B cell (primary cell): ENCODE measurements at regions not wholly inside any gene's neighbourhood (a gene's known extent, or its start where the extent isn't known, plus 50 kb on each side); places are given as distances from the start of the nearest gene placed in this dataset.

Experiments used
- ATAC-seq: fragments of 200-7000 bp; cut with Tn5 transposase; one replicate; pipeline ENCODE4 v1.10.0; 2021; ENCODE audit warnings: low read depth, mild to moderate bottlenecking, moderate number of reproducible peaks, moderate library complexity
- CTCF ChIA-PET: fragments of 350-600 bp; sonication (Branson Sonifier 250); formaldehyde crosslinking; loops from one replicate; lab custom pipeline; 2021; ENCODE audit warnings: antibody characterized with exemption, inconsistent platforms; lab: Charles Lee
- POLR2A ChIA-PET: fragments of 350-600 bp; sonication (Branson Sonifier 250); formaldehyde crosslinking; loops from one replicate; lab custom pipeline; 2021; ENCODE audit warnings: antibody characterized with exemption; lab: Charles Lee
- DNase-seq: peaks from one replicate; pipeline ENCODE4 v3.0.0; 2013
- H2AFZ ChIP-seq: 2 replicates; pipeline ENCODE4 v1.6.1; 2012; ENCODE audit warnings: mild to moderate bottlenecking, low read depth, low read length; ENCODE audit not compliant: insufficient read depth, poor library complexity, severe bottlenecking
- H3K27ac ChIP-seq, 2 donors: 1 replicate in 1 of 2; 2 replicates in 1 of 2; pipeline ENCODE4 v1.5.1; 2012 to 2013; ENCODE audit warnings: low read length in 2 of 2, mild to moderate bottlenecking in 2 of 2, moderate library complexity in 1 of 2
- H3K27me3 ChIP-seq, 4 experiments: fragments of 200-600 bp in 1 of 4; sonication (generic) in 1 of 4; replicated peaks in 1 of 4; 1 replicate in 2 of 4; 2 replicates in 2 of 4; pipeline versions ENCODE4 v1.6.1 to v1.7.0; 2013 to 2016; ENCODE audit warnings: low read length in 3 of 4, mild to moderate bottlenecking in 2 of 4, mixed read lengths in 1 of 4, moderate library complexity in 1 of 4; ENCODE audit not compliant: insufficient read depth in 4 of 4, control insufficient read depth in 3 of 4; ENCODE audit errors: control extremely low read depth in 1 of 4
- H3K36me3 ChIP-seq, 2 experiments: replicated peaks in 1 of 2; 1 replicate in 1 of 2; 2 replicates in 1 of 2; pipeline versions ENCODE4 v1.6.1 to v1.7.1; 2013; ENCODE audit warnings: low read length in 1 of 2; ENCODE audit not compliant: insufficient read depth in 2 of 2, control insufficient read depth in 1 of 2; ENCODE audit errors: control extremely low read depth in 1 of 2, extremely low read depth in 1 of 2
- H3K4me1 ChIP-seq, 2 donors: fragments of 200-600 bp in 1 of 2; sonication (generic) in 1 of 2; 1 replicate in 1 of 2; 2 replicates in 1 of 2; pipeline versions ENCODE4 v1.5.1 to v1.6.1; 2013 to 2017; ENCODE audit warnings: low read length in 2 of 2; ENCODE audit not compliant: control insufficient read depth in 2 of 2, insufficient read depth in 2 of 2
- H3K4me2 ChIP-seq: replicated peaks from 2 replicates; pipeline ENCODE3; 2012; ENCODE audit warnings: mild to moderate bottlenecking, low read depth, low read length; ENCODE audit not compliant: poor library complexity, severe bottlenecking
- H3K4me3 ChIP-seq, 5 experiments: fragments of 200-600 bp in 1 of 5; sonication (generic) in 1 of 5; 1 replicate in 3 of 5; 2 replicates in 2 of 5; pipeline versions ENCODE4 v1.5.1 to v1.7.0; 2011 to 2016; ENCODE audit warnings: low read length in 4 of 5, mild to moderate bottlenecking in 4 of 5, low read depth in 2 of 5, control low read depth in 1 of 5, moderate library complexity in 1 of 5; ENCODE audit not compliant: insufficient read depth in 1 of 5; ENCODE audit errors: control extremely low read depth in 1 of 5, extremely low read depth in 1 of 5
- H3K79me2 ChIP-seq: fragments of 200-600 bp; sonication (generic); one replicate; pipeline ENCODE4 v1.6.0; 2016; ENCODE audit warnings: low read length; ENCODE audit not compliant: control insufficient read depth, insufficient read depth
- H3K9ac ChIP-seq: fragments of 200-600 bp; sonication (generic); 2 replicates; pipeline ENCODE4 v1.6.1; 2017; ENCODE audit warnings: mild to moderate bottlenecking, low read length, moderate library complexity
- H3K9me3 ChIP-seq, 3 donors: one replicate each; pipeline versions ENCODE4 v1.6.1 to v1.7.1; 2013; ENCODE audit warnings: low read length in 2 of 3; ENCODE audit not compliant: control insufficient read depth in 2 of 3, insufficient read depth in 1 of 3; ENCODE audit errors: control extremely low read depth in 1 of 3
- H4K20me1 ChIP-seq: 2 replicates; pipeline ENCODE4 v1.6.0; 2012; ENCODE audit warnings: mild to moderate bottlenecking, low read length; ENCODE audit not compliant: insufficient read depth, control insufficient read depth, poor library complexity, severe bottlenecking
- H3K27ac Mint-ChIP-seq: one replicate; pipeline ENCODE4 v1.8.0; 2021; ENCODE audit warnings: mixed read lengths
- H3K27me3 Mint-ChIP-seq: one replicate; pipeline ENCODE4 v1.8.0; 2021; ENCODE audit warnings: mixed read lengths
- H3K4me1 Mint-ChIP-seq: one replicate; pipeline ENCODE4 v1.8.0; 2021; ENCODE audit warnings: mixed read lengths
- H3K4me3 Mint-ChIP-seq: one replicate; pipeline ENCODE4 v1.8.0; 2021; ENCODE audit warnings: mixed read lengths
- H3K9me3 Mint-ChIP-seq: one replicate; pipeline ENCODE4 v1.8.0; 2022; ENCODE audit warnings: mixed read lengths; ENCODE audit not compliant: insufficient read depth
- CTCF ChIP-seq: fragments of 200-600 bp; IDR thresholded peaks from one replicate; pipeline ENCODE4 v1.8.0; 2022; ENCODE audit warnings: antibody characterized with exemption, mild to moderate bottlenecking
- EZH2 ChIP-seq: IDR thresholded peaks from 2 replicates; pipeline ENCODE4 v1.6.1; 2012; ENCODE audit warnings: borderline replicate concordance, low read depth, mild to moderate bottlenecking, moderate library complexity, low read length; ENCODE audit not compliant: insufficient read depth, poor library complexity, severe bottlenecking
- WGBS: methylation state at CpG from one replicate; pipeline ENCODE4 v1.1.5; 2013; ENCODE audit warnings: missing lambda C conversion rate; ENCODE audit not compliant: insufficient coverage; 5-methylcytosine and 5-hydroxymethylcytosine counted together
- intact Hi-C: fragments of 100-400 bp; cut with micrococcal nuclease; formaldehyde crosslinking; loops from one replicate; pipeline ENCODE4 v1.10.0; 2022

- Mint-ChIP-seq H3K9me3 (no peaks in the 10 kb centered on the region), H3K4me1 (peaks cover 8% of the 10 kb centered on the region), H3K27me3 (peaks cover 12% of the 10 kb centered on the region), H3K4me3 (no peak overlapping the region), H3K27ac (no peak overlapping the region)
- POLR2A ChIA-PET: no interaction called here
- intact Hi-C loops: no loop called here
- DNase-seq (no peak), ATAC-seq (no peak)
- TF ChIP-seq EZH2: no peak
- TF ChIP-seq CTCF: no peak
- Histone ChIP-seq H2AFZ (no peak overlapping the region), H4K20me1 (no peaks in the 10 kb centered on the region), H3K79me2 (no peaks in the 10 kb centered on the region), H3K9ac (no peak overlapping the region), H3K4me3 (no peak overlapping the region), H3K27me3 (no peaks in the 10 kb centered on the region), H3K36me3 (no peaks in the 10 kb centered on the region), H3K9me3 (no peaks in the 10 kb centered on the region), H3K4me1 (no peaks in the 10 kb centered on the region), H3K4me2 (no peak overlapping the region), H3K27ac (no peak overlapping the region)
- CTCF ChIA-PET: interaction anchor here (1.1 kb wide), 1 partner anchor 17 kb away, joined by 4 read pairs; no protein-coding TSS in a partner anchor
- 100% methylated on average over 2 of the region's 3 CpGs for WGBS
Observed at GRCh38 chr2:100194951-100195350, 52.6 kb upstream of the AFF3 start.

- no peak overlapping the region for H3K27ac ChIP-seq
- H3K4me3 ChIP-seq: no peak overlapping the region
- ChIA-PET POLR2A (no interaction called here), CTCF (no interaction called here)
- no peaks in the 10 kb centered on the region for H3K9me3 ChIP-seq
- no peaks in the 10 kb centered on the region for H3K4me1 ChIP-seq
- H3K9ac ChIP-seq: no peak overlapping the region
- H2AFZ ChIP-seq: no peak overlapping the region
- no peaks in the 10 kb centered on the region for H3K27me3 ChIP-seq
- H3K4me2 ChIP-seq: no peak overlapping the region
- H3K27ac Mint-ChIP-seq: no peak overlapping the region
- DNase-seq (no peak), ATAC-seq (no peak)
- peaks cover 12% of the 10 kb centered on the region for H3K27me3 Mint-ChIP-seq
- TF ChIP-seq EZH2 (no peak), CTCF (no peak)
- H3K36me3 ChIP-seq: no peaks in the 10 kb centered on the region
- no peaks in the 10 kb centered on the region for H3K79me2 ChIP-seq
- peaks cover 8% of the 10 kb centered on the region for H3K4me1 Mint-ChIP-seq
- no peaks in the 10 kb centered on the region for H4K20me1 ChIP-seq
- no peak overlapping the region for H3K4me3 Mint-ChIP-seq
- intact Hi-C loops: no loop called here
- H3K9me3 Mint-ChIP-seq: no peaks in the 10 kb centered on the region
- 64% methylated on average over 6 of the region's 6 CpGs for WGBS
Observed at GRCh38 chr2:100193291-100193710, 50.9 kb upstream of the AFF3 start.
